Loucy (cell line): ENCODE measurements at regions not wholly inside any gene's neighbourhood (a gene's known extent, or its start where the extent isn't known, plus 50 kb on each side); places are given as distances from the start of the nearest gene placed in this dataset.
A peak's percentile ranks its signal among the peaks of the same experiment; 100 is the strongest.

Experiments used
- H2AFZ ChIP-seq: fragments of 200-600 bp; sonication (generic); 2 replicates; pipeline ENCODE4 v1.6.0; 2016; ENCODE audit warnings: antibody characterized with exemption, mild to moderate bottlenecking, low read length, moderate library complexity
- H3F3A ChIP-seq: fragments of 200-600 bp; 2 replicates; pipeline ENCODE4 v1.6.0; 2016; ENCODE audit warnings: antibody characterized with exemption, low read depth, mild to moderate bottlenecking
- H3K27me3 ChIP-seq: fragments of 200-600 bp; sonication (generic); 2 replicates; pipeline ENCODE4 v1.6.1; 2014; ENCODE audit warnings: low read length, mild to moderate bottlenecking; ENCODE audit not compliant: insufficient read depth, poor library complexity, severe bottlenecking
- H3K36me3 ChIP-seq: fragments of 200-600 bp; sonication (generic); 2 replicates; pipeline ENCODE4 v1.6.1; 2016; ENCODE audit warnings: low read length; ENCODE audit not compliant: insufficient read depth
- H3K4me1 ChIP-seq: fragments of 200-600 bp; sonication (generic); 2 replicates; pipeline ENCODE4 v1.5.1; 2014; ENCODE audit warnings: low read length, mild to moderate bottlenecking; ENCODE audit not compliant: insufficient read depth, poor library complexity, severe bottlenecking
- H3K4me2 ChIP-seq: fragments of 200-600 bp; sonication (generic); 2 replicates; pipeline ENCODE4 v1.6.0; 2014; ENCODE audit warnings: antibody characterized with exemption, low read length, low read depth, mild to moderate bottlenecking; ENCODE audit not compliant: poor library complexity, severe bottlenecking
- H3K4me3 ChIP-seq: fragments of 200-600 bp; sonication (generic); 2 replicates; pipeline ENCODE4 v1.5.1; 2014; ENCODE audit warnings: low read length, mild to moderate bottlenecking, mixed read lengths; ENCODE audit not compliant: poor library complexity, severe bottlenecking
- H3K79me2 ChIP-seq: fragments of 200-600 bp; sonication (generic); 2 replicates; pipeline ENCODE4 v1.6.1; 2014; ENCODE audit warnings: low read length; ENCODE audit not compliant: insufficient read depth
- H3K9ac ChIP-seq: fragments of 200-600 bp; sonication (generic); 2 replicates; pipeline ENCODE4 v1.6.0; 2014; ENCODE audit warnings: mild to moderate bottlenecking, low read depth, low read length, moderate library complexity; ENCODE audit not compliant: poor library complexity, severe bottlenecking
- H3K9me2 ChIP-seq: fragments of 200-600 bp; sonication (generic); replicated peaks from 2 replicates; pipeline ENCODE4 v1.6.1; 2016; ENCODE audit warnings: low read depth, low read length, mixed read lengths
- H3K9me3 ChIP-seq: fragments of 200-600 bp; sonication (generic); 2 replicates; pipeline ENCODE4 v1.6.1; 2014; ENCODE audit warnings: mild to moderate bottlenecking, antibody characterized with exemption, low read length, low read depth; ENCODE audit not compliant: insufficient read depth
- H4K20me1 ChIP-seq: fragments of 200-600 bp; sonication (generic); 2 replicates; pipeline ENCODE4 v1.6.0; 2014; ENCODE audit warnings: antibody characterized with exemption, low read length, mild to moderate bottlenecking; ENCODE audit not compliant: insufficient read depth, poor library complexity, severe bottlenecking
- EZH2phosphoT487 ChIP-seq: fragments of 200-600 bp; IDR thresholded peaks from 2 replicates; pipeline ENCODE4 v1.6.1; 2018; ENCODE audit warnings: antibody characterized with exemption, mild to moderate bottlenecking, moderate library complexity, borderline replicate concordance
- TF ChIP-seq, protein P1 (sequence below): fragments of 200-600 bp; sonication (generic); conservative IDR thresholded peaks from 2 replicates; pipeline ENCODE4 v1.5.1; 2014; ENCODE audit warnings: mild to moderate bottlenecking, antibody characterized with exemption, low read length

DNA sequence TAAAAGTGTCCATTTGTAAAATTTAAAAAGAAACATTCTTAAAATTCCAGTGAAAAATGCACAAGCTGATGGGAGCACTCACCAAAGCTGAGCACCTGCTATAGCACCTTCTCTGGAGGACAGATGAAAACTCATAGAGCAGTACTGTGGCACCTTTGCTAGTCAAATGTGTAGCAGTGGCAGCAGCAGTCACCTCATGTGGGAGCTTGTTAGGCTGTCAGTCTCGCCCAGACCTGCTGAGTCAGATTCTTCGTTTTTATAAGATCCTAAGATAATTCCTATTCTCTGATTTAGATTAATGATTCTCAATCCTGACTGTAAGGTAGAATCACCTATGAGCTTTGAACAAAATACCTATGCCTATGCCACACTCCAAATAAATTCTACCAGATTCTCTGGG is 325.8 kb downstream of the RPL10L start:
- Histone ChIP-seq H4K20me1 (no peaks in the 10 kb centered on the region), H3K9me3 (no peaks in the 10 kb centered on the region), H3K4me1 (peaks cover 59% of the 10 kb centered on the region), H3K27me3 (no peaks in the 10 kb centered on the region), H3K79me2 (no peaks in the 10 kb centered on the region), H3F3A (peaks cover 18% of the 10 kb centered on the region), H3K9ac (no peak overlapping the region), H3K4me2 (no peak overlapping the region), H2AFZ (peak overlapping the region; percentile 5; the same call in 1 of the 2 replicates), H3K36me3 (no peaks in the 10 kb centered on the region), H3K4me3 (no peak overlapping the region), H3K9me2 (no peaks in the 10 kb centered on the region)
- TF ChIP-seq EZH2phosphoT487: no peak
- TF ChIP-seq, protein P1, sequence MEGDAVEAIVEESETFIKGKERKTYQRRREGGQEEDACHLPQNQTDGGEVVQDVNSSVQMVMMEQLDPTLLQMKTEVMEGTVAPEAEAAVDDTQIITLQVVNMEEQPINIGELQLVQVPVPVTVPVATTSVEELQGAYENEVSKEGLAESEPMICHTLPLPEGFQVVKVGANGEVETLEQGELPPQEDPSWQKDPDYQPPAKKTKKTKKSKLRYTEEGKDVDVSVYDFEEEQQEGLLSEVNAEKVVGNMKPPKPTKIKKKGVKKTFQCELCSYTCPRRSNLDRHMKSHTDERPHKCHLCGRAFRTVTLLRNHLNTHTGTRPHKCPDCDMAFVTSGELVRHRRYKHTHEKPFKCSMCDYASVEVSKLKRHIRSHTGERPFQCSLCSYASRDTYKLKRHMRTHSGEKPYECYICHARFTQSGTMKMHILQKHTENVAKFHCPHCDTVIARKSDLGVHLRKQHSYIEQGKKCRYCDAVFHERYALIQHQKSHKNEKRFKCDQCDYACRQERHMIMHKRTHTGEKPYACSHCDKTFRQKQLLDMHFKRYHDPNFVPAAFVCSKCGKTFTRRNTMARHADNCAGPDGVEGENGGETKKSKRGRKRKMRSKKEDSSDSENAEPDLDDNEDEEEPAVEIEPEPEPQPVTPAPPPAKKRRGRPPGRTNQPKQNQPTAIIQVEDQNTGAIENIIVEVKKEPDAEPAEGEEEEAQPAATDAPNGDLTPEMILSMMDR: no peak

DNA sequence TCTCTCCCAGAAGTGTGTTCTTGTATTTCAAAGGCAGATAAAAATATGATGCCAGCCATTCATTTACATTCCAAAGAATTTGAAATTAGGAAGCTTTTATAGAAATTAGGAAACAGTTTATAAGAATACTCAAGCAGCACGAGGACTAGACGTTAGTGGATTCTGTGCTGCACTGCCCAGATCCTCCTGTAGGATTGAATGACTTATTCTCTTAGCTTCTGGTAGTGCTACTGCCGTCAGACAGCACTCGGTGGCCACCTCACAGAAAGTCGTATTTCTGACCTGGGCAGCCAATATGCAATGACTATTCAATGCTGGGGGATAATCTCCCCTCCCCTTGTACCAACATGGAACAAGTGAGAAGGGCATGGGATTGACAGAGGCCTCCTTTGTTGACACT is 326.4 kb downstream of the RPL10L start:
- Histone ChIP-seq H3K4me2 (no peak overlapping the region), H3K36me3 (no peaks in the 10 kb centered on the region), H3K9ac (no peak overlapping the region), H2AFZ (peak overlapping the region; percentile 5), H3K9me3 (no peaks in the 10 kb centered on the region), H4K20me1 (no peaks in the 10 kb centered on the region), H3K4me1 (peaks cover 59% of the 10 kb centered on the region), H3K9me2 (no peaks in the 10 kb centered on the region), H3K27me3 (no peaks in the 10 kb centered on the region), H3K4me3 (no peak overlapping the region), H3F3A (peaks cover 18% of the 10 kb centered on the region), H3K79me2 (no peaks in the 10 kb centered on the region)
- no peak for TF ChIP-seq EZH2phosphoT487
- TF ChIP-seq, protein P1: no peak

DNA sequence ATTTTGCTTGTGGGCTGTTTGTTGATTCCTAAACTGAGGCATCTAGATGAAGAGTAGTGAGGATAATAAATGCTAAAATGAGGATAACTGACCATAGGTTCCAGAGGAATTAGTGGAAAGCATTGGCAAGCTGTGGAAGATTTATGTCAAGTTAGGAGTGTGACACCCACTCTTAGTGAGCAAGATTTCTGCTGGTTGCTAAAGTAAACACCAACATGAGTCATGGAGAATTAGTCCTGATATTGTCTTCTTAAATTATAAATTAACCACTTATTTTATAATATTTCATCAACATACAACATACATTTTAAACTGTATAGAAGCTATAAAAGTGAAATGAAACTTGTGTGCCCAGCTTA is 328.2 kb downstream of the RPL10L start:
- peak overlapping the region; percentile 29 for H3K4me3 ChIP-seq
- H3F3A ChIP-seq: peaks cover 18% of the 10 kb centered on the region
- H3K4me2 ChIP-seq: peak overlapping the region; percentile 65
- no peak overlapping the region for H2AFZ ChIP-seq
- no peaks in the 10 kb centered on the region for H3K36me3 ChIP-seq
- H3K9ac ChIP-seq: peak overlapping the region; percentile 53
- H3K27me3 ChIP-seq: no peaks in the 10 kb centered on the region
- no peak for TF ChIP-seq EZH2phosphoT487
- TF ChIP-seq, protein P1: no peak
- H3K4me1 ChIP-seq: peaks cover 55% of the 10 kb centered on the region
- H3K79me2 ChIP-seq: no peaks in the 10 kb centered on the region
- no peaks in the 10 kb centered on the region for H4K20me1 ChIP-seq
- H3K9me2 ChIP-seq: no peaks in the 10 kb centered on the region
- H3K9me3 ChIP-seq: no peaks in the 10 kb centered on the region
